Natural killer cell (primary cell): ENCODE measurements at regions not wholly inside any gene's neighbourhood (a gene's known extent, or its start where the extent isn't known, plus 50 kb on each side); places are given as distances from the start of the nearest gene placed in this dataset.

Experiments
- ATAC-seq, 3 donors: fragments of 150-1000 bp in 2 of 3; fragments of 200-7000 bp in 1 of 3; cut with Tn5 transposase; 1 replicate in 1 of 3; 2 replicates in 2 of 3; pipeline ENCODE4 v1.10.0; 2021; ENCODE audit warnings: mild to moderate bottlenecking in 2 of 3, moderate library complexity in 2 of 3
- DNase-seq, 2 donors: peaks; one replicate each; pipeline versions ENCODE4 v3.0.0 to v3.0.0-alpha.2; 2013 to 2021; ENCODE audit warnings: mixed read lengths in 1 of 2
- H3K27ac ChIP-seq: one replicate; pipeline ENCODE4 v1.5.1; 2013; ENCODE audit warnings: mild to moderate bottlenecking, low read length
- H3K27me3 ChIP-seq: one replicate; pipeline ENCODE4 v1.6.1; 2013; ENCODE audit warnings: low read length; ENCODE audit not compliant: control insufficient read depth, insufficient read depth
- H3K36me3 ChIP-seq: one replicate; pipeline ENCODE4 v1.6.1; 2013; ENCODE audit warnings: low read length; ENCODE audit not compliant: control insufficient read depth, insufficient read depth
- H3K4me1 ChIP-seq: one replicate; pipeline ENCODE4 v1.6.1; 2013; ENCODE audit warnings: low read length; ENCODE audit not compliant: control insufficient read depth, insufficient read depth
- H3K4me3 ChIP-seq: one replicate; pipeline ENCODE4 v1.5.1; 2013; ENCODE audit warnings: low read length
- H3K9me3 ChIP-seq: one replicate; pipeline ENCODE4 v1.6.1; 2013; ENCODE audit warnings: low read length; ENCODE audit not compliant: control insufficient read depth, insufficient read depth
- H3K27ac Mint-ChIP-seq, 2 donors: one replicate each; pipeline ENCODE4 v1.8.0; 2022; ENCODE audit warnings: mild to moderate bottlenecking in 2 of 2, mixed read lengths in 2 of 2, moderate library complexity in 1 of 2
- H3K27me3 Mint-ChIP-seq, 2 donors: one replicate each; pipeline ENCODE4 v1.8.0; 2022; ENCODE audit warnings: low read depth in 2 of 2, mixed read lengths in 2 of 2
- H3K36me3 Mint-ChIP-seq: one replicate; pipeline ENCODE4 v1.8.0; 2022; ENCODE audit warnings: mixed read lengths
- H3K4me1 Mint-ChIP-seq, 2 donors: one replicate each; pipeline ENCODE4 v1.8.0; 2022; ENCODE audit warnings: mixed read lengths in 2 of 2
- H3K4me3 Mint-ChIP-seq: one replicate; pipeline ENCODE4 v1.8.0; 2022; ENCODE audit warnings: mild to moderate bottlenecking, moderate library complexity, mixed read lengths
- H3K9me3 Mint-ChIP-seq, 2 donors: one replicate each; pipeline ENCODE4 v1.8.0; 2022; ENCODE audit warnings: mixed read lengths in 2 of 2
- CTCF ChIP-seq: fragments of 200-600 bp; IDR thresholded peaks from one replicate; pipeline ENCODE4 v1.8.0; 2022; ENCODE audit warnings: antibody characterized with exemption
- WGBS: methylation state at CpG from one replicate; pipeline ENCODE4 v1.1.7; 2013; ENCODE audit warnings: missing lambda C conversion rate; ENCODE audit not compliant: insufficient coverage; 5-methylcytosine and 5-hydroxymethylcytosine counted together
- intact Hi-C: fragments of 100-400 bp; cut with micrococcal nuclease; formaldehyde crosslinking; loops from one replicate; pipeline ENCODE4 v1.14.2; 2022

GRCh38 chr3:193836918-193837317 lies 243.9 kb downstream of the OPA1 start:
- H3K4me3 ChIP-seq, result no peak overlapping the region
- TF ChIP-seq CTCF, result no peak
- Mint-ChIP-seq H3K27ac (no peak overlapping the region), H3K36me3 (no peaks in the 10 kb centered on the region), H3K27me3 (peaks cover 14 to 16% of the 10 kb centered on the region in 2 donors), H3K4me3 (no peak overlapping the region), H3K4me1 (no peaks in the 10 kb centered on the region), H3K9me3 (no peaks in the 10 kb centered on the region)
- 96% methylated on average over 7 of the region's 7 CpGs for WGBS
- H3K27me3 ChIP-seq, result peaks cover 2% of the 10 kb centered on the region
- intact Hi-C loops, result no loop called here
- no peak overlapping the region for H3K27ac ChIP-seq
- peaks cover under 1% of the 10 kb centered on the region for H3K4me1 ChIP-seq
- DNase-seq, result no peak
- no peaks in the 10 kb centered on the region for H3K9me3 ChIP-seq
- no peak for ATAC-seq
- no peaks in the 10 kb centered on the region for H3K36me3 ChIP-seq

GRCh38 chr3:193837347-193837827 lies 244.4 kb downstream of the OPA1 start:
- no peak for ATAC-seq
- H3K4me3 Mint-ChIP-seq, result no peak overlapping the region
- Histone ChIP-seq H3K27ac (no peak overlapping the region), H3K9me3 (no peaks in the 10 kb centered on the region), H3K4me3 (no peak overlapping the region), H3K36me3 (no peaks in the 10 kb centered on the region), H3K4me1 (peaks cover 4% of the 10 kb centered on the region), H3K27me3 (peaks cover 2% of the 10 kb centered on the region)
- H3K36me3 Mint-ChIP-seq, result no peaks in the 10 kb centered on the region
- DNase-seq, result no peak
- intact Hi-C loops, result no loop called here
- H3K4me1 Mint-ChIP-seq, result peaks cover 3 to 4% of the 10 kb centered on the region in 2 donors
- no peak overlapping the region for H3K27ac Mint-ChIP-seq
- 90% methylated on average over 6 of the region's 6 CpGs for WGBS
- no peak for TF ChIP-seq CTCF
- no peaks in the 10 kb centered on the region for H3K9me3 Mint-ChIP-seq
- H3K27me3 Mint-ChIP-seq, result peaks cover 16 to 18% of the 10 kb centered on the region in 2 donors

- ATAC-seq (no peak), DNase-seq (no peak)
- Histone ChIP-seq H3K36me3 (no peaks in the 10 kb centered on the region), H3K4me3 (no peak overlapping the region), H3K27me3 (peaks cover 2% of the 10 kb centered on the region), H3K9me3 (no peaks in the 10 kb centered on the region), H3K4me1 (peaks cover 10% of the 10 kb centered on the region), H3K27ac (no peak overlapping the region)
- no peaks in the 10 kb centered on the region for H3K36me3 Mint-ChIP-seq
- no peak for TF ChIP-seq CTCF
- intact Hi-C loops, result no loop called here
- WGBS, result 100% methylated on average over 1 of the region's 2 CpGs
- H3K27me3 Mint-ChIP-seq, result peaks cover 12 to 19% of the 10 kb centered on the region in 2 donors
- H3K27ac Mint-ChIP-seq, result no peak overlapping the region
- no peaks in the 10 kb centered on the region for H3K9me3 Mint-ChIP-seq
- no peak overlapping the region for H3K4me3 Mint-ChIP-seq
- H3K4me1 Mint-ChIP-seq, result peaks cover 15 to 25% of the 10 kb centered on the region in 2 donors
Observed at GRCh38 chr3:193840111-193840641, 247.2 kb downstream of the OPA1 start.

GRCh38 chr3:193841581-193841980 lies 248.6 kb downstream of the OPA1 start:
- H3K27ac ChIP-seq, result no peak overlapping the region

More at GRCh38 chr3:193841581-193841980, 248.6 kb downstream of the OPA1 start:
- Mint-ChIP-seq H3K4me1 (peaks cover 15 to 25% of the 10 kb centered on the region in 2 donors), H3K9me3 (no peaks in the 10 kb centered on the region), H3K36me3 (no peaks in the 10 kb centered on the region), H3K4me3 (no peak overlapping the region), H3K27ac (no peak overlapping the region), H3K27me3 (peaks cover 15 to 19% of the 10 kb centered on the region in 2 donors)
- intact Hi-C loops, result no loop called here
- TF ChIP-seq CTCF, result no peak
- Histone ChIP-seq H3K9me3 (no peaks in the 10 kb centered on the region), H3K36me3 (no peaks in the 10 kb centered on the region), H3K4me1 (peaks cover 10% of the 10 kb centered on the region), H3K27me3 (peaks cover 2% of the 10 kb centered on the region), H3K4me3 (no peak overlapping the region)
- no peak for ATAC-seq
- DNase-seq, result no peak
- WGBS, result 90% methylated on average over 4 of the region's 4 CpGs
